A673 (cell line): ENCODE measurements at regions not wholly inside any gene's neighbourhood (a gene's known extent, or its start where the extent isn't known, plus 50 kb on each side); places are given as distances from the start of the nearest gene placed in this dataset.

Experiments
- BruUV-seq: library from RNA; stranded (reverse); fragments of 400-500 nt; replicated peaks from 2 replicates; lab custom pipeline; 2021; lab: Mats Ljungman, UMichigan
- CTCF ChIA-PET: fragments of 300-600 bp; sonication (Branson Sonifier 250); formaldehyde crosslinking; loops from one replicate; lab custom pipeline; 2022; ENCODE audit warnings: antibody characterized with exemption; lab: Charles Lee
- POLR2A ChIA-PET: fragments of 300-600 bp; sonication (Branson Sonifier 250); formaldehyde crosslinking; loops from one replicate; lab custom pipeline; 2022; ENCODE audit warnings: antibody characterized with exemption; ENCODE audit not compliant: low non-redundant PET; lab: Charles Lee
- DNase-seq: peaks from one replicate; pipeline ENCODE4 v3.0.0-alpha.2; 2015; ENCODE audit warnings: low spot score
- H3K27ac ChIP-seq: fragments of 200-600 bp; sonication (generic); 2 replicates; pipeline ENCODE4 v1.5.1; 2016; ENCODE audit warnings: mixed run types, low read depth, mild to moderate bottlenecking, mixed read lengths, antibody characterized with exemption, low read length; ENCODE audit not compliant: poor library complexity, severe bottlenecking
- H3K27me3 ChIP-seq: fragments of 200-600 bp; sonication (generic); replicated peaks from 2 replicates; pipeline ENCODE4 v1.6.1; 2017; ENCODE audit warnings: mixed run types, low read depth, mild to moderate bottlenecking, mixed read lengths, antibody characterized with exemption, low read length; ENCODE audit not compliant: insufficient read depth, poor library complexity
- H3K36me3 ChIP-seq: fragments of 200-600 bp; sonication (generic); 2 replicates; pipeline ENCODE4 v1.6.1; 2016; ENCODE audit warnings: mixed run types, mild to moderate bottlenecking, mixed read lengths, antibody characterized with exemption, low read length; ENCODE audit not compliant: insufficient read depth, poor library complexity, severe bottlenecking
- H3K4me1 ChIP-seq: fragments of 200-600 bp; sonication (generic); 2 replicates; pipeline ENCODE4 v1.6.1; 2017; ENCODE audit warnings: mixed run types, mild to moderate bottlenecking, mixed read lengths, antibody characterized with exemption, low read length; ENCODE audit not compliant: insufficient read depth, poor library complexity, severe bottlenecking
- H3K4me3 ChIP-seq: fragments of 200-600 bp; sonication (generic); 2 replicates; pipeline ENCODE4 v1.5.1; 2016; ENCODE audit warnings: low read depth, mixed run types, mild to moderate bottlenecking, mixed read lengths, low read length; ENCODE audit not compliant: poor library complexity, severe bottlenecking
- H3K9me3 ChIP-seq: fragments of 200-600 bp; sonication (generic); 2 replicates; pipeline ENCODE4 v1.6.1; 2016; ENCODE audit warnings: mixed run types, low read depth, mild to moderate bottlenecking, mixed read lengths, antibody characterized with exemption, low read length; ENCODE audit not compliant: poor library complexity, severe bottlenecking
- CTCF ChIP-seq: fragments of 300-800, 200-600 bp; sonication (generic); conservative IDR thresholded peaks from 2 replicates; pipeline ENCODE4 v1.5.1; 2017; ENCODE audit warnings: low read depth, mild to moderate bottlenecking, antibody characterized with exemption, low read length, moderate library complexity, mixed read lengths
- EZH2 ChIP-seq: fragments of 200-600 bp; sonication (generic); IDR thresholded peaks from 2 replicates; pipeline ENCODE4 v1.6.1; 2017; ENCODE audit warnings: borderline replicate concordance, low read depth, mild to moderate bottlenecking, mixed read lengths, antibody characterized with exemption, low read length; ENCODE audit not compliant: poor library complexity, severe bottlenecking
- intact Hi-C: fragments of 100-400 bp; cut with micrococcal nuclease; formaldehyde crosslinking; loops from one replicate; pipeline ENCODE4 v1.10.0; 2022; ENCODE audit not compliant: unreplicated experiment

DNA sequence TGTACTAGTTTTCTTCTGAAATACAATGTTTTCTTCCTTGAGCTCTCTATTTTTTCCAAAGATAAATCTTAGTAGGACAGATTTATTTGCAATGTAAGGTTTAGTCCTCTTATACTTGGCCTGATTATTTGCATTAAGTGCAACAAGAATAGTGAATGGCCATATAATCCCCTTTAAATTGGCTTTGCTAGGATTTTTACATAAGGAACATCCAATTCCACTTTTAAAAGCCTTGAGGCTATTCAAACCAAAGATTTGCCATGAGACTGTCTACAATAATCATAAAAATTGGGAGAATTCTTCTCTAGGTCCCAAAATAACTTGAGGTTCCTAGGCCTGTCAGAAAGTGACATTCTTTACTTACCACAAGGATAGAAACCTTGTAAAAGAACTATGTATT lies 128.6 kb upstream of the THSD7A start:
- CTCF ChIA-PET = no interaction called here
- H3K4me1 ChIP-seq = no peaks in the 10 kb centered on the region
- TF ChIP-seq CTCF = no peak
- no peak for TF ChIP-seq EZH2
- BruUV-seq = no TSS peak
- no peaks in the 10 kb centered on the region for H3K9me3 ChIP-seq
- H3K4me3 ChIP-seq = no peak overlapping the region
- intact Hi-C loops = no loop called here
- POLR2A ChIA-PET = no interaction called here
- DNase-seq = no peak
- H3K27me3 ChIP-seq = no peaks in the 10 kb centered on the region
- H3K27ac ChIP-seq = no peak overlapping the region
- no peaks in the 10 kb centered on the region for H3K36me3 ChIP-seq

- H3K27ac ChIP-seq = no peak overlapping the region
- no TSS peak for BruUV-seq
- H3K9me3 ChIP-seq = no peaks in the 10 kb centered on the region
- TF ChIP-seq EZH2 (no peak), CTCF (no peak)
- POLR2A ChIA-PET = no interaction called here
- H3K4me1 ChIP-seq = no peaks in the 10 kb centered on the region
- CTCF ChIA-PET = no interaction called here
- no peak overlapping the region for H3K4me3 ChIP-seq
- intact Hi-C loops = no loop called here
- H3K27me3 ChIP-seq = no peaks in the 10 kb centered on the region
- DNase-seq = no peak
- H3K36me3 ChIP-seq = no peaks in the 10 kb centered on the region
These were observed 137.6 kb upstream of the THSD7A start for GRCh38 chr7:11969643-11970042.

DNA sequence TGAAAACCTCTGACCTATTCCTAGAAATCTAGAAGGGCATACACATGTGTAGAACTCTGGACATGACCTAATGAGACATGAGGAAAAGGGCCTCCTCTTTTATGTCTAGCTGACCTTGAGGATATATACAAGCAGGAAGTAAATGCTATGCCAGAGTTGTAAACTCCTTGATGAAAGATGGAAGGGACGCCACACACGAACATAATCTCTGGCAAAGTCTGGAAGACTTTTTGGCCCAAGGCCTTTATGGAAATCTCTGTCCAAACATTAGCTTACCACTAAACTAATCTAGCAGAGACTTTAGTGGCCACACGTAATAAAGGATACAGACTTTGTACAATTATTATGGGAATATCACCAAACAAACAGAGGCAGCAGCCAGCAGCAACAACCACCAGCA lies 138.1 kb upstream of the THSD7A start:
- intact Hi-C loops = no loop called here
- Histone ChIP-seq H3K27ac (no peak overlapping the region), H3K4me3 (no peak overlapping the region), H3K36me3 (no peaks in the 10 kb centered on the region), H3K9me3 (no peaks in the 10 kb centered on the region), H3K4me1 (no peaks in the 10 kb centered on the region), H3K27me3 (no peaks in the 10 kb centered on the region)
- TF ChIP-seq EZH2 = no peak
- no peak for TF ChIP-seq CTCF
- POLR2A ChIA-PET = no interaction called here
- CTCF ChIA-PET = no interaction called here
- no peak for DNase-seq
- BruUV-seq = no TSS peak
